Fibroblast of skin of left quadriceps (primary cell): ENCODE measurements at regions not wholly inside any gene's neighbourhood (a gene's known extent, or its start where the extent isn't known, plus 50 kb on each side); places are given as distances from the start of the nearest gene placed in this dataset.

ENCODE experiments used
- DNase-seq, 2 experiments: peaks; one replicate each; pipeline ENCODE4 v3.0.0-alpha.2; 2013; ENCODE audit warnings: low read depth in 2 of 2

DNA sequence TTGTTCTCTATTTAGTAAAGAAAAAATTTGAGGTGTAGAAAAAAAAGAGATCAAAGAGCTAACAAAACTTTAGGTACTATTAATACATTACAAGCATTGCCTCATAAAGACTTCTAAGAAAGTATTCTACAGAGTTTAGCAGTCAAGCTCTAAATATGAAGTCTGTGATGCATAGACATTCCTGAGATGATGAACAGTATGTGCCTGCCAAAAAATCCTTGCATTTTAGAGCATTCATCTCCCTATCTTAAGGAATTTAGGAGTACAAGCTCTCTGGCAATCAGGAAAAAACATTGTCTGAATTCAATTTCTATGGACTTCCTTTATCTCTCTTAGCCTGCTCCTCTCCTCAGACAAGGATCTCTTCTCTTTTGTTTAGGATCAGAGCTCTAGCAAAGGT is 202.6 kb upstream of the LRFN5 start:
- peak; percentile 19 to 20 for DNase-seq

DNA sequence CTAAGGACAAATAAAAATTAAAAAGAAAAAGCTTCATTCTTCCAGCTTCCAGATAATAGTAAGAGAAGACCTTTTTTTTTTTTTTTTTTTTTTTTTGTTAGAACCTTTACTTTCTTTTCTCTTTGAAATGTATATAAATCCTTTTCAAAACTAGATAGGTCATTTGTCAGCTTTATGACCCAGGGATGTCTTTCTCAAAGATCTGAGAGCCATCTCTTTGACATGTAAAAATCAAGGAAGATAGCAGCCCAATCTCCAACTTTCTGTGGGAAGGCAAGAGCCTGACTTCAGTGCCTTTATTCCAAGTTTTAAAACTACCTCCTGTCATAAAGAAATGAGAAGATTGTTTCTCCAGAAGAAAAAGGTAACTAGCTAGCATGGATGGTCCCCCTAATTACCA is 203.3 kb upstream of the LRFN5 start:
- no peak for DNase-seq

- no peak for DNase-seq
Observed at GRCh38 chr14:41397926-41398325, 208.8 kb upstream of the LRFN5 start.

GRCh38 chr14:41393512-41393911 is 213.2 kb upstream of the LRFN5 start:
- no peak for DNase-seq

- DNase-seq, result no peak
Observed at GRCh38 chr14:41392226-41392625, 214.4 kb upstream of the LRFN5 start.

GRCh38 chr14:41389355-41389754 is 217.3 kb upstream of the LRFN5 start:
- DNase-seq, result no peak

GRCh38 chr14:41385797-41386196 is 220.9 kb upstream of the LRFN5 start:
- no peak for DNase-seq

DNA sequence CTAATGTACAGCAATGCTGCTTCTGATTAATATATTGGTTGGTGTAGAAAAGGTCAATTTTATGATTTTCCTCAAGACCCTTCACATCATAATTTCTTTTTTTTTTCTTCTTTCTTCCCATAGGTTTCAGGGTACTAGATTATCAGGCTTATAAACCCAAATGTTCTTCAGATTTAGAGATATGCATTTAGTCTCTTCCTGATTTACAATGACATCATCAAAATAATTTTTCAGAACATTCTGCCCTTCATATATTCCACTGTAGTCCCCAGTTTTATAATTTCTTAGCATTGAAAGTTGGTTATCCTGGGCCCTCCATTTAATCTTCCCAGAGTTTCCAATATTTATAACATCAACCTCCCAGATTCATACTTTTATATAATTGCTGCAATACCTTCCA is 226.7 kb upstream of the LRFN5 start:
- DNase-seq, result no peak

- no peak for DNase-seq
Observed at GRCh38 chr14:41378526-41378925, 228.2 kb upstream of the LRFN5 start.

DNA sequence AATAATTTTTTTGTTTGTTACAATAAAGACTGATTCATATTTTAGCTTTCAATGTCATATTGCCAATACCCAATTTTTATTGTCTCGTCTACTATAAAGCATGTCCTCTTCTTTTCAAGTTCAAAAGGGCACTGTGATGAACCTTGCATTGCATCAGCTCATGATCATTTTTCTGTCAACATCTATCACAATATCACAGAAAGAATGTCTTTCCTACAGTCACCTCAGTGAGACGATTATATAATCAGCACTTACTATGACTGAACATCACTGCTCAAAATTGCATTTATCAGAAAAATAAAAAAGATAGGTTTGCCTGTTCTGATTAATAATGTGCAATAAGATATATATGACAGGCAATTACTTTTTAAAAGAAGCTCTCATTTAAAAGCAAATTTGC is 228.7 kb upstream of the LRFN5 start:
- no peak for DNase-seq

- DNase-seq, result no peak
Observed at GRCh38 chr14:41374092-41374491, 232.6 kb upstream of the LRFN5 start.

GRCh38 chr14:41362139-41362538 is 244.5 kb upstream of the LRFN5 start:
- DNase-seq, result no peak

DNA sequence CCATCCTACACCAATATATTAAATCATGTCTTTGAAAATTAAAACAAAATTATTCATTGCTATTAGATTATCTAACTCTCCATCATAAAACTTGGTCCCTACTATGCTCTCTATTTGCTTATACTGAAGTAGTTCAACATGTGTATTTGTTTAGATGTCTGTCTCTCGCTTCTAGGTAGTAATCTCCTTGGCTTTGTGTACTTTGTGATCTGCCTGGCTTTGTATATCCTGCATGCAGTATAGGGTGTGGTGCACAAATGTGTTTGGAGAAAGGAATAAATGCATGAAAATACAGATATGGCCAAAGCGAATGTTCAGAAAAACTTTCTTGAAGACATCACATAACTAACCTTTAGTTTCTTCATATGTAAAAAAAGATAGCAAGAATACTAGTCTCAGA is 246.6 kb upstream of the LRFN5 start:
- DNase-seq, result no peak

DNA sequence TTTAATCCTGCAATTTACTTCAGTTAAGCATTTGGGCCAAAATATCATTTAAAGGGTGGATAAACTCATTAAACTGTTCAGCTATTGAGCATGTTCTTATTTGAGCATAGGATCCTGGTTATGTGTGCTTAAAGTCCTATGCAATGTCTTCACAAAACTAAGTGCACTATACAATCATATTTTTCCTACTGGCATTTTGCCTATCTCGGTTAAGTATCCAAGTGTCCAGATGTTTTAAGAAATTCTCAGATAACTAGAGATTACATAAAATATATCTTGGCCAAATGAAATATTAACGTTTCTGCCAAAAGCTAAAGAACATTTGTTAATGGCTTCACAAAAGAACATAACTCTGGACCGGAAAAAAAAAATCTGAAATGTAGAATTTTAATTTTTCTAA is 250.8 kb upstream of the LRFN5 start:
- DNase-seq, result no peak

DNA sequence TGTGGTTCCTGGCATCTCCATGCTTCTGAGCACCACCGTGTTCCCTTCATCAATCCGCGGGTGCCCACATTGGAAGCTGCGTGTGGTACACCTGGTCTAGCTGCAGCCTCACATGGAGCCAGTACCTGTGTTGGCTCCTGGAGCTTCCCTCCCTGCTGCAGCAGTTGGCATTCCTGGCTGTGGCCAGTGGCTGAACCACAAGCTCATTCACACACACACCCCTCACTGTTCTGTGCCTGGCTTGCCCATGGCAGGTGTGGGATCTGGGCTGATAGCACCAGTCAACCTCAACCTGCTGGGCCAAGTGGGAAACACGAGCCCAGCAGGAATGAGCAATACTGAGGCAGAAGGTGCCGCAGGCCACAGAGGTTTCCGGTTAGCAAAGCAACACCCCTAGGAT is 256.2 kb upstream of the LRFN5 start:
- DNase-seq, result no peak

DNA sequence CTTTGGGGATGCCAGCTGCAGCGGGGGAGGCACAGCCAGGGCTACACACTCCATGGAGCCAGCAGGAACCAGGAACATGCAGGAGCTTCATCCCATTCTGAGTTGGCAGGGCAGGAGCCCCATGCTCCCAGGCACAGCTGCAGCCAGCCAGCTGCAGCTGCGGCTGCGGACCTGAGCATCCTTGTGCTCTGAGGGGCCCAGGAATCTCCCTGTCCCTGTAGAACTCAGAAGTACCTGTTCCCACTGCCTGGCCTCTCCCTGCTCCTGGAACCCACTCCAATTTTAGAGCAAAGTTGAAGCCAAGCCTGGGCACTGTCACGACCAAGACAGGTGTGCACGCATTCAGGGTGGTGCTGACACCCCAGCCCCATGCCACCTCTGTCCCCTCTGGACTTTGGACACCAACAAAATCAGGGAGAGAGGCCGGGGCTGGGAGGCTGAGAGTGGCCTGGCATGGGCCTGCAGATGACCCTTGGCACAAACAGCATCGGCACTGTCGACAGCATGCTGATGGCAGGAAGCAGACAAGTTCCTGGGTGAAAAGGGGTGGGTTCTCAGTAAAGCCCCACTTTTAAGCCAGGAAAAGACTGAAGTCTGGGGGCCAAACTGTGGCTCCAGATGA is 257.3 kb upstream of the LRFN5 start:
- DNase-seq, result no peak

DNA sequence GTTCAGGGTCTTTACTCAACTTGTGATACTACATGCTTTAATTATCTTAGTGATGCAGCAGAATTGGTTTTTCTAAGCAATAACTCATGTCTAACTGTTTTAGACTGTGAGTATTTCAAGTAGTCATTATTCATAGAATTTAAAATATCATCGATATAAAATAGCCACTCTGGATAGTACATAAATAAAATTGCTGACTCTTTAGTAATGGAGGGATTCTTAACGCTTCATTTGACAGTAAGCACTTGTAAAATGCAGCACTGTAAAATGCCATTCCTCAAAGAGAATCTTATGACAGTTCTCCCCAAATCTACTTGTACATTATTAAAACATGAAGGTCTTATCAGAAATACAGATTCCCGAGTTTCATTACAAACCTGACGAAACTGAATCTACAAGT is 262.8 kb upstream of the LRFN5 start:
- no peak for DNase-seq

- no peak for DNase-seq
Observed at GRCh38 chr14:41313196-41313595, 293.5 kb upstream of the LRFN5 start.

GRCh38 chr14:41303506-41303905 is 303.2 kb upstream of the LRFN5 start:
- DNase-seq, result no peak

- DNase-seq, result no peak
Observed at GRCh38 chr14:41302776-41303175, 303.9 kb upstream of the LRFN5 start.

DNA sequence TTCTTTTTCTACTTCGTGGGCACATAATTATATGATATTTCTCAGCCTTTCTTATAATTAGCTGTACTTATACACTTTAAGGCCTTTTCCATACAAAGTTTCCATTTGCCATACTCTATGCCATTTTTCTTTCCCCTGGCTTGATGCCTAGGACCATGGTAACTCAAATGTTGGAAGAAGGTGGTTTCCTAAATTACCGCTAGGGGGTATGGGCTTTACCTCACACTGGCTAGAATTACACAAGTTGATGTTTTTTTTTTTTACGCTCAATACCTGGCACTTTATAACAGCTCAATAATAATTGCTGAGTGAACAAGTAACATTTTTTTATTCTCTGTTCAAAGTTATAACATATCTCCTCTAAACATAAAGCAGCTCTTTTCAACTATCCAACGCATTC is 306.8 kb upstream of the LRFN5 start:
- no peak for DNase-seq

- DNase-seq, result no peak
Observed at GRCh38 chr14:41298328-41298690, 308.4 kb upstream of the LRFN5 start.

GRCh38 chr14:41297576-41298327 is 308.9 kb upstream of the LRFN5 start:
- DNase-seq, result no peak

DNA sequence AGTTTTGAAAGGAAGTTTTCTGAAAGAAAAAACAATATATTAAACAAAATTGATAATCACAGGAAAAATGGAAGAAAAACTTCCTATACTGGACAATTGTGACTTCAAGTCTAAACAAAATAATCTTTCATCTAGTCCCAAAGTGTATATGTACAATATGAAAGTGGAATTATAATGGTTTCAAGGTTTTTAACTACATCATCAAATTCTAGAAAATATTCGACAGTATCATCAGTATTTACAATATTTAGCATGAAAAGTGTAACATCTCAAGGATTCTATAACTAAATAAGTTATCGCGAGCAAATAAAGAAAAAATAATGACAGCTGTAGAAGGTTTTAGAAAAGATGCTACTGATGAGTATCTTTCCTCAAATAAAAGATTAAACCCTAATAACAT is 310.9 kb upstream of the LRFN5 start:
- no peak for DNase-seq
